HG03095 (cell line): ENCODE measurements at regions not wholly inside any gene's neighbourhood (a gene's known extent, or its start where the extent isn't known, plus 50 kb on each side); places are given as distances from the start of the nearest gene placed in this dataset.

Source experiments
- ATAC-seq: cut with Tn5 transposase; IDR thresholded peaks from one replicate; pipeline ENCODE4 v1.9.1; 2021; ENCODE audit warnings: moderate library complexity; ENCODE audit not compliant: unreplicated experiment

GRCh38 chr4:63526251-63526650 lies 883.0 kb downstream of the TECRL start:
- no peak for ATAC-seq

GRCh38 chr4:63524764-63525163 lies 884.5 kb downstream of the TECRL start:
- ATAC-seq, result no peak

GRCh38 chr4:63505714-63506460 lies 903.4 kb downstream of the TECRL start:
- ATAC-seq, result no peak

- ATAC-seq, result no peak
These were observed 916.0 kb downstream of the TECRL start for GRCh38 chr4:63493265-63493664.

GRCh38 chr4:63492515-63492914 lies 916.7 kb downstream of the TECRL start:
- no peak for ATAC-seq

GRCh38 chr4:63464393-63464792 lies 944.9 kb downstream of the TECRL start:
- ATAC-seq, result no peak

GRCh38 chr4:63460075-63460474 lies 949.2 kb downstream of the TECRL start:
- ATAC-seq, result no peak

- ATAC-seq, result no peak
These were observed 949.9 kb downstream of the TECRL start for GRCh38 chr4:63459329-63459728.

GRCh38 chr4:63458010-63458409 lies 951.2 kb downstream of the TECRL start:
- no peak for ATAC-seq

- no peak for ATAC-seq
These were observed 969.0 kb downstream of the TECRL start for GRCh38 chr4:63440236-63440635.

GRCh38 chr4:63430105-63430504 lies 979.1 kb downstream of the TECRL start:
- ATAC-seq, result no peak

GRCh38 chr4:63396269-63396668 lies 1013.0 kb downstream of the TECRL start:
- ATAC-seq, result no peak

- no peak for ATAC-seq
These were observed 1015.7 kb downstream of the TECRL start for GRCh38 chr4:63393544-63393943.

- no peak for ATAC-seq
These were observed 1029.3 kb downstream of the TECRL start for GRCh38 chr4:63379750-63380522.

- ATAC-seq, result no peak
These were observed 1038.2 kb downstream of the TECRL start for GRCh38 chr4:63371001-63371400.

GRCh38 chr4:63361628-63362027 lies 1047.6 kb downstream of the TECRL start:
- ATAC-seq, result no peak

- ATAC-seq, result no peak
These were observed 1048.2 kb downstream of the TECRL start for GRCh38 chr4:63361066-63361465.

GRCh38 chr4:63349674-63350025 lies 1059.6 kb downstream of the TECRL start:
- ATAC-seq, result no peak

- no peak for ATAC-seq
These were observed 1060.2 kb downstream of the TECRL start for GRCh38 chr4:63348735-63349673.

GRCh38 chr4:63325140-63325539 lies 1084.1 kb downstream of the TECRL start:
- no peak for ATAC-seq

- ATAC-seq, result no peak
These were observed 1092.6 kb downstream of the TECRL start for GRCh38 chr4:63316633-63317032.
